SK-N-SH (cell line): ENCODE measurements at regions not wholly inside any gene's neighbourhood (a gene's known extent, or its start where the extent isn't known, plus 50 kb on each side); places are given as distances from the start of the nearest gene placed in this dataset.

Experiments used
- CTCF ChIP-seq: fragments of 200-600 bp; sonication (generic); IDR thresholded peaks from 2 replicates; pipeline ENCODE4 v1.6.1; 2017; ENCODE audit warnings: antibody characterized with exemption, mild to moderate bottlenecking, moderate library complexity
- EZH2phosphoT487 ChIP-seq: fragments of 200-600 bp; sonication (generic); IDR thresholded peaks from 2 replicates; pipeline ENCODE4 v1.6.1; 2017; ENCODE audit warnings: low read depth, mixed run types, mild to moderate bottlenecking, antibody characterized with exemption, moderate library complexity, borderline replicate concordance
- GABPA ChIP-seq: IDR thresholded peaks from 2 replicates; pipeline ENCODE4 v1.4.0; 2012; ENCODE audit warnings: low read depth, mild to moderate bottlenecking
- JUND ChIP-seq: IDR thresholded peaks from 2 replicates; pipeline ENCODE4 v1.4.0; 2012
- MAX ChIP-seq: IDR thresholded peaks from 2 replicates; pipeline ENCODE4 v1.4.0; 2012; ENCODE audit warnings: low read depth
- MEF2A ChIP-seq: IDR thresholded peaks from 2 replicates; pipeline ENCODE4 v1.4.0; 2012; ENCODE audit warnings: low read depth, borderline replicate concordance
- NFIC ChIP-seq: IDR thresholded peaks from 2 replicates; pipeline ENCODE4 v1.4.0; 2012; ENCODE audit warnings: borderline replicate concordance
- POLR2AphosphoS5 ChIP-seq: IDR thresholded peaks from 2 replicates; pipeline ENCODE4 v1.6.1; 2012; ENCODE audit warnings: low read depth, low read length
- RFX5 ChIP-seq: IDR thresholded peaks from 2 replicates; pipeline ENCODE4 v1.6.1; 2012; ENCODE audit warnings: mild to moderate bottlenecking, improper control_type of control experiment, low read length
- SMC3 ChIP-seq: IDR thresholded peaks from 2 replicates; pipeline ENCODE4 v1.6.1; 2012; ENCODE audit warnings: low read depth, low read length, improper control_type of control experiment
- TAF1 ChIP-seq: IDR thresholded peaks from 2 replicates; pipeline ENCODE4 v1.6.1; 2012; ENCODE audit warnings: low read depth, mild to moderate bottlenecking, low read length, moderate library complexity, borderline replicate concordance
- USF2 ChIP-seq: fragments of 150-350 bp; IDR thresholded peaks from 2 replicates; pipeline ENCODE4 v1.6.1; 2017; ENCODE audit warnings: antibody characterized with exemption, low read length, low read depth, borderline replicate concordance

DNA sequence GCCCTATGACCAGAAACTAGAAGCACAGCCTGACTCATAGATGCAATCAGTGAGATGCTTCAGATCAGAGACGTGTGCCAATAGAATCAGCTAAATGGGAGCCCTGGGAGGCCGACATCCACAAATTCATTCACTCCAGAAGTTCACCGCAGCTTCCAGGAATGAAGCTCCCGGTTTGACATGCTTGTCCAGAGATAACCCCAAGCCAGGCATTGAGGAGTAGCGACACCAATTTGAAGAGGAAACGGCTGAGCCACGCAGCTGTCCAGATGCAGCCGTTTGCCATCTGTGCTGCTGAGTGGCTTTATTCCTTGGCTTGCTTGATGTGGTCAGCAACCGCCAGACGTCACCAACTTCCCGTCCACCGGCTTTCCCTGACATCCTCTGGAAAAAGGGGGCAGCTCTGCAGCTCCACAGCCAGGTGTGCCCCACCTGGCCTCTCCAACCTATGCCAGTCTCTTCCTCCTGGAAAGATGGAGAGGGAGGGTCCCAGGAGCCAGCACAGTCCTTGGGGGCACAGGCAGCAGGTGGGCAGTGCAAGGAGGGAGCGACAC, 123.9 kb upstream of the OPCML start:
- TF ChIP-seq GABPA: no peak
- no peak for TF ChIP-seq EZH2phosphoT487
- TF ChIP-seq CTCF: no peak
- TF ChIP-seq JUND: no peak
- TF ChIP-seq MEF2A: no peak
- no peak for TF ChIP-seq RFX5
- no peak for TF ChIP-seq NFIC
- no peak for TF ChIP-seq TAF1
- TF ChIP-seq USF2: no peak
- TF ChIP-seq MAX: no peak
- no peak for TF ChIP-seq SMC3
- no peak for TF ChIP-seq POLR2AphosphoS5
